ENCODE measurements at regions not wholly inside any gene's neighbourhood (a gene's known extent, or its start where the extent isn't known, plus 50 kb on each side); places are given as distances from the start of the nearest gene placed in this dataset.

- Histone ChIP-seq H3K4me1 (no peaks in the 10 kb centered on the region), H3K27me3 (no peaks in the 10 kb centered on the region), H3K36me3 (no peaks in the 10 kb centered on the region), H3K27ac (no peak overlapping the region), H3K4me3 (no peak overlapping the region), H3K9me3 (no peaks in the 10 kb centered on the region)
- TF ChIP-seq POLR2A (IDR thresholded peaks at IDR 0.05) = no peak
- intact Hi-C loops (cut with DNase I) = loop anchor here (5.0 kb wide), 2 partner anchors 1074 to 1694 kb away; no protein-coding TSS in a partner anchor
- 75 to 83% methylated on average over 2 of the region's 2 CpGs for WGBS, 2 donors
- DNase-seq = peak; percentile 35
Measured at GRCh38 chr20:40961176-40961575, 67.4 kb upstream of the TOP1 start.

- Histone ChIP-seq H3K36me3 (no peaks in the 10 kb centered on the region), H3K4me3 (no peak overlapping the region), H3K27ac (no peak overlapping the region), H3K27me3 (no peaks in the 10 kb centered on the region), H3K9me3 (no peaks in the 10 kb centered on the region), H3K4me1 (no peaks in the 10 kb centered on the region)
- peak; percentile 46 for DNase-seq
- 84 to 86% methylated on average over 13 of the region's 13 CpGs for whole genome bisulfite sequencing, 2 donors
- TF ChIP-seq POLR2A (IDR thresholded peaks at IDR 0.05) (no peak), POLR2AphosphoS5 (IDR thresholded peaks at IDR 0.05) (no peak), CTCF (IDR thresholded peaks at IDR 0.05) (no peak), EP300 (IDR thresholded peaks at IDR 0.05) (no peak)
- intact Hi-C loops (cut with DNase I) = loop anchor here (5.0 kb wide), 2 partner anchors 1075 to 1695 kb away; no protein-coding TSS in a partner anchor
Measured at GRCh38 chr20:40961686-40962640, 66.7 kb upstream of the TOP1 start.

- no peaks in the 10 kb centered on the region for H3K9me3 ChIP-seq
- no peak overlapping the region for H3K4me3 ChIP-seq
- no peak overlapping the region for H3K27ac ChIP-seq
- intact Hi-C loops (cut with DNase I) = loop anchor here (5.0 kb wide), 2 partner anchors 1076 to 1696 kb away; no protein-coding TSS in a partner anchor
- TF ChIP-seq POLR2AphosphoS5 (IDR thresholded peaks at IDR 0.05) (no peak), EP300 (IDR thresholded peaks at IDR 0.05) (no peak), CTCF (IDR thresholded peaks at IDR 0.05) (peak; percentile 33 to 88 (median 72)), POLR2A (IDR thresholded peaks at IDR 0.05) (no peak)
- 21 to 31% methylated on average over 21 of the region's 21 CpGs for WGBS, 2 donors
- DNase-seq = peak; percentile 80
- H3K4me1 ChIP-seq = no peaks in the 10 kb centered on the region
- H3K36me3 ChIP-seq = no peaks in the 10 kb centered on the region
- H3K27me3 ChIP-seq = no peaks in the 10 kb centered on the region
Measured at GRCh38 chr20:40962733-40963504, 65.7 kb upstream of the TOP1 start.

GRCh38 chr20:40963505-40963845, 65.1 kb upstream of the TOP1 start:
- Histone ChIP-seq H3K4me3 (no peak overlapping the region), H3K27ac (no peak overlapping the region), H3K36me3 (no peaks in the 10 kb centered on the region), H3K4me1 (no peaks in the 10 kb centered on the region), H3K27me3 (no peaks in the 10 kb centered on the region), H3K9me3 (no peaks in the 10 kb centered on the region)
- DNase-seq = peak; percentile 6
- intact Hi-C loops (cut with DNase I) = loop anchor here (5.0 kb wide), 2 partner anchors 1076 to 1696 kb away; no protein-coding TSS in a partner anchor
- 80 to 88% methylated on average over 7 of the region's 7 CpGs for WGBS, 2 donors
- TF ChIP-seq CTCF (IDR thresholded peaks at IDR 0.05) (no peak), POLR2A (IDR thresholded peaks at IDR 0.05) (no peak), EP300 (IDR thresholded peaks at IDR 0.05) (no peak), POLR2AphosphoS5 (IDR thresholded peaks at IDR 0.05) (no peak)

- WGBS, 2 donors = 91 to 95% methylated on average over 4 of the region's 4 CpGs
- intact Hi-C loops (cut with DNase I) = no loop called here
- TF ChIP-seq POLR2A (IDR thresholded peaks at IDR 0.05) = no peak
- TF ChIP-seq EP300 (IDR thresholded peaks at IDR 0.05) = no peak
- TF ChIP-seq CTCF (IDR thresholded peaks at IDR 0.05) = no peak
- no peak for TF ChIP-seq POLR2AphosphoS5 (IDR thresholded peaks at IDR 0.05)
Measured at GRCh38 chr20:40965671-40966070, 63.0 kb upstream of the TOP1 start.

More at GRCh38 chr20:40965671-40966070, 63.0 kb upstream of the TOP1 start:
- no peaks in the 10 kb centered on the region for H3K27me3 ChIP-seq
- H3K4me3 ChIP-seq = no peak overlapping the region
- H3K4me1 ChIP-seq = peaks cover 0 to 6% (median 2%) of the 10 kb centered on the region in 4 donors
- H3K27ac ChIP-seq = no peak overlapping the region
- H3K9me3 ChIP-seq = no peaks in the 10 kb centered on the region
- peak; percentile 20 for DNase-seq
- no peaks in the 10 kb centered on the region for H3K36me3 ChIP-seq
